Inflammatory macrophage treated with lipopolysaccharide for 1 hour (primary cell): ENCODE measurements at regions not wholly inside any gene's neighbourhood (a gene's known extent, or its start where the extent isn't known, plus 50 kb on each side); places are given as distances from the start of the nearest gene placed in this dataset.

ENCODE experiments used
- DNase-seq, 2 donors: peaks; one replicate each; pipeline ENCODE4 v3.0.0-alpha.2; 2020 to 2022

DNA sequence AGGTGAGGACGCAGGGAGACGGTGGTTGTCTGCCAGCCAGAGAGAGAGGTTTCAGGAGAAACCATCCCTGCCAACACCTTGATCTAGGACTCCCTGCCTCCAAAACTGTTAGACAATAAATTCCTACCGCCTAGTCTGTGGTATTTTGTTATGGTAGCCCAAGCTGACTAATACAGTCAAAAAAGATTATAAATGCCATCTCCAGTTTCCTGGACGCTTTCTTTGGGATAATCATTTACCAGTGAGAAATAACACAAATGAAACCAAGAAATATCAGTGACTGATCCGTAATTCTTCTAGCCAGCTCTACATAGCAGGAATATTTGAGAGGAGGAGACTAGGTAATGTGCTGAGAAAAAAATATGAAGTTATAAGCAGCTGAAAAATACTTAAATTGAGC, 707.8 kb upstream of the LMCD1 start:
- DNase-seq, result no peak

DNA sequence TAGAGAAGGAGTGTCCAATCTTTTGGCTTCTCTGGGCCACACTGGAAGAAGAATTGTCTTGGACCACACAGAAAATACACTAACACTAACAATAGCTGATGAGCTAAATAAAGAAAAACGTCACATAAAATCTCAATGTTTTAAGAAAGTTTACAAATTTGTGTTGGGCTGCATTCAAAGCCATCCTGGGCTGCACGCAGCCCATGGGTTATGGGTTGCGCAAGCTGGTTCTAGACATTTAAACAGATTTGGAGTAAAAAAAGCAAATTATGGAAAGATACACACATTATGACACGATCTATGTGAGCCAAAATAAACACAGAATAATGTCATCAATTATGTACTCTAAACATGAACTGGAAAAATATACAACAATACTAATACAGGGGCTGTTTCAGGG, 703.3 kb upstream of the LMCD1 start:
- no peak for DNase-seq

DNA sequence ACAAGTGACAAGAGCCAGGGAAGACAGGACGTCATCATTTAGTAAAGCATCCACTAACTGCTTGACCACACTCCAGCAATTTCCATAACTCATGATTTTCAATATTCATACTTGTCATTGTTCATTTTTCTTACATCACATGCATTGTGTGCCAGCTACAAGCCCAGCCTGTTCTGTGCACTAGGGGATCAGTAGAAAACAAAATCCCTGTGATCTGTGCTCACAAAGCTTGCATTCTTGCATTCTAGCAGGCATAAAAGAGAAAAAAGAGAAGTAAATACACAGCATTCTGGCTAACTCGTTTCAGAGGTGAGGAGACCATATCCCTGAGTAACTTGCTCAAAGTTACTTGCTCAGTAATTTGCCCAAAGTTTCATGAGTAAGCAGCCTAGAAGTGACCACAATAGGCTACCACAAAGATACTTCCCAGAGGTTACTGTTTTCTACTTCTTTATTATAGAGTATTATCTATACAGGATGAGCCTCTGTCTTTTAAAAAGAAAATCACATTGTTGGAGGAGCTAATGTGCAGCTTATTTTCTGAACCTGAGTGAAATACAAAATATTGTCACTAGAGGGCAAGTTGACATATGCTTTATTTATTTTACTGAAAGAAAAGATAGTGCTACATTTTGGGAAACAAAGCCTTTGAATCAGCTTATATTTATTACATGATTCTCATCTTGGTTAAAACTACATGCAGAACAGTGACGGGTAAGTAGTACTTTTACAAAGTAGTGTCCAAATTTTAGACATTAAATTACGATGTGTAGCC, 701.4 kb upstream of the LMCD1 start:
- DNase-seq, result no peak

DNA sequence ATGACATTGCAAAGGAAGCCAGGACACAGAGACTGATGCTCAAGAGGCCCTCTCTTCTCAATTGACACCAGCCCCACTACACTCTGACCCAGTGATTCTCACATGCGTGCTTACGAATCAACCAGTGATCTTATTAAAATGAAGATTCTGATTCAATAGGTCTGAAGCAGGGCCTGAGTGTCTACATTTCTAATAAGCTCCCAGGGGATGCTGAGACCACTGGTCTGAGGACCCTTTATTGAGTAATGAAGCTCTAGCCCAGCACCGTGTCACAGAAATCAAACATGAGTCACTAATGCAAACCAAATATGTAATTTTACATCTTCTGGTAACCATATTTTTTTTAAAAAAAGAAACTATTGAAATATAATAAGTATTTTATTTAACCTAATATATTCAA, 689.1 kb upstream of the LMCD1 start:
- no peak for DNase-seq

DNA sequence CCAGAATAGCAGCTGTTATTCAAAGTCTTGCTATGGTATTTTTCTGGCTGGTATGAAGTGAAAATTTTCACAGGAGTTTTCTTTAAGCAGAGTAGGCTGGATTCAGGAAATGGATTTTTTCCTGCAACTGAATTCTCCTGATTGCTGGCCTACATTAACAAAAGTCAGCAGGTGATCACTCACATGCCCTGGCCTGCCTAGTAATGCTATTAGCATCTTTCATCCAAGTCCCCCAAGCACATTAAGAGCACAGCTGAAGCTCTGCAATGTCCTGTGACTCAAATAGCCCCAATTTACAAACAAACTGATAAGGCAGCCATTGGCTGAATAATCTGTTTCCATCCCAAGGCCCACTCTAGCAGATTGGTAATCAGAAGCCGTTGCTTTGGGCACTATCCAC, 688.3 kb upstream of the LMCD1 start:
- no peak for DNase-seq

DNA sequence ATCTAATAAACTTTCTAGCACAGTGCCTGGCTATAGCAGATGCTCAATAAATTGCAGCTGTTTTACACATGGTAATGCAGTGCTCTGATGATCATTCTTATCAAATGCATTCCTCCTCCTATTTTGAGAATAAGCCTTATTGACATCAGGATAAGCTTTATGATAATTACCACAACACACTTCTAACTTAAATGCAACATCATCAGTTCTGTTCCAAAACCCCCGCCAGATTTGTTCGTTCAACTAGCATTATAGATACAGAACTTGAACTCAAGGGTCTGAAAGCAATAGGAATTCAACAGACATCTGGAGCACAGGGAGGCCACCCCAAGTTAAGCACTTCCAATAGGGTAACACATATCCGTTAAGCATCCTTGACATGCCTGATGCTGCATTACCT, 684.4 kb upstream of the LMCD1 start:
- no peak for DNase-seq

DNA sequence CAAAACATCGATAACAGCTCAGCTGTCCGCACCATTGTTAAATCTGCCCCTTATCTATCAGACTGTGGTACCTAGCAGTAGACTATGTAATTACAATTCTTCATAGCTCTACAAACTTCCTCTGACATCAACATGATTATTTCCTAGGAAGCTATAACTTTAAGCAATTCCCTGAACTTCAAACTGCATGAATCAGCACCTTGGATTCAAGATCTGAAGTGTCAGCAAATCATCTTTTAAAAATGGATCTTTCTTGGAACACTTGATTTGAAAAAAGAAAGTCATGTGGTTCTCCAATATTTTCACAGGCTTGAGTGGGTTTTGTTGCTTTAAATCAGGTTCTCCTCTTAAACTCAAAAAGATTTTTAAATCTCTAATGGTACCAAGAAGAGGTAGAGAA, 680.7 kb upstream of the LMCD1 start:
- no peak for DNase-seq

DNA sequence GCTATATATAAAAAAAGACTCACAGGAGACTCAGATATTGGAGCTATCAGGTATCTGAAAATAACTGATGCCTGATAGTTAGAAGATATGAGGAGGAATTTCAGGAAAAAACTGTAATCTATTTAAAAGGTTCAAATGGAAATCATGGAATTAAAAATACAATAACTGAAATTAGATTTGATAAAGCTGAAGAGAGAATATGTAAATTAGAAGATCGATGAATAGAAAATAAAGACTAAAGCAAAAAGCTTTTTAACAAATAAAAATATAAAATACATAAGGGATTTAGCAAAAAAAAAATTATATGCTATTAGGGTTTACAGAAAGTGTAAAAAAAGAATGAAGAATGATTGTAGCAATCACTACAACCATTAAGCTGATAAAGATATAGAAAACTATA, 679.8 kb upstream of the LMCD1 start:
- DNase-seq, result no peak

DNA sequence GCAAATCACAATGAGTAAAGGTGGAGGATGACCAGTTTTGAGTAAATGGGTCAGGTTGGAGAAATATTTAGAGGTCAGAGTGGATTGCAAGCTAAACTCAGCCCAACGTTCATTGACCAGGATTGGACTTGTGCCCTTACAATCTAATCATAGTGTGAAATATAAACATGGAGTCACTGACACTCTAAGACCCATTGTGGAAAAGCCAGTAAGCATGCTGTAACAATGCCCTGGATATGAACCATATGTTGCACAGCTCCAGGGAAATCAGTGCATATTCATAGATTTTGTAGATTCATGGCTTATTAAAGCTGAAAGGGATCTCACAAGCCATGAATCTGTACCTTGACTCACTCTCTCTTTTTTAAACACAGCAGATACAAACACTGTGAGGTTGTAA, 660.2 kb upstream of the LMCD1 start:
- DNase-seq, result no peak

DNA sequence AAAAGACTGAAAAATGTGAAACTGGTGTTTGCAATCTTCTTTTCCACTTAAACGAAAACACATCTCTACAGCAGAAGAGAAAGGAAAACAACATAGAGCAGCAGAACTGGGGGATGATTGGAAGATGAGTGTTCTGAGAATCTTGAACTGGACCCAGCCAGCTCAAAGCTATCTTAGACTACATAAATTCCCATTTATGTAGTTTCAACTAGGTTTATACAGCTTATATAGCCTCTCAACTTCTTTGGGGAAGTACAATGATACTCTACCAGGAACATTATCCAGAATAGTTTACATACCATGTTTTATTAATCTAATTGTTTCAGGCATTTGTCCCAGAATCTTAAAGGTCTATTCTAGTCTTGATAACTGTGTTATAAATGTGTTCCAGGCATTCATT, 658.2 kb upstream of the LMCD1 start:
- DNase-seq, result no peak

DNA sequence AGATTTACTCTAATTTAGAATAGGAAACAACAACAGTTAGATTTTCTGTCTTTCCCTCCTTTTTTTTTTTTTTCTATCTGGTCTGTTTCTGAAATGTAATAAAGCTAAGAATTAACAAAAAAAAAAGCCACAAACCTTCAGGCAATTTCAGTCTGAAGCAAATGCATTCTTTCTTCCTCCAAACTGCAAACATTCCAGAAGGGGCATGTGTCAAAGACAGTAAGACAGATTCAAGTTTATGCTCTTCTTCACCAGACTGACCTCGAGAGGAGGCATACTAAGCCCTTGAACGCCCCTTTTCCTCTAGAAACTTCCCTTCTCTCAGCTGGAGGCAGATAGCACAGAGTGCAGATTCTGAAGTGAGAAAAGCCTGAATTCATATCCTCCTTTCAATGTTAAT, 654.6 kb upstream of the LMCD1 start:
- DNase-seq, result no peak

DNA sequence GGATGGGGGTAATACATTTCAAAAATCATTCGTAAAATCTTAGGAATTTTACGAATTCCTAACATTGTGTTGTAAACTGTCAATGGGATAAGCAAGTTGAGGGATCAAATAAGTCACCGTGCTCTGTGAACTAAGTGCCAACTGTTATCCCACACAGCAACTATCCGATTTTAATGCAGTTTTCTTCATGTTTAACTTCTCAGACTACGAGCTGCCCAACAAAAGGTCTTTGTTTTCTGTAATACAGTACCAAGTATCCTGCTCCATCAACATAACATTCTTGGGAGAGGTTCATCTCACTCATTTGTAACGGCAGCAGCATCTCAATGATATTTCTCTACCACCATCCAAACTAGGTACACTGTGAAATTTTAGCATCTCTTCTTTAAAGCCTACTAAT, 654.1 kb upstream of the LMCD1 start:
- DNase-seq, result no peak

DNA sequence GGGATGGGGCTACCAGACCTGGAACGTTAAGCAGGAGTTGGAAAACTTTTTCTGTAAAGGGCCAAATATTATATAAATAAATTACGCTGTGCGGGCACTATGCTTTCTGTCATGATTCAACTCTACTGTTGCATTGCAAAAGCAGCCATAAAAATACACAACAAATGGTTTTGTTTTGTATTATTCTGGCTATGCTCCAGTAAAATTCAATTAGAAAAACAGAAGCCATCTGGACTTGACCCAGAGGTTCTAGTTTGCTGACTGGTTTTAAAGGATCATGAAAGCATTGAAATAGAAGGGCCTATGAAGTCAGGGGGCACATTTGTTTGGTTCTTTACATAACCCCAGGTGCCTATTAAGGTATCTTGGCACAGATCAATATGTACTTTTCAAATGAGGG, 647.4 kb upstream of the LMCD1 start:
- DNase-seq, result no peak

DNA sequence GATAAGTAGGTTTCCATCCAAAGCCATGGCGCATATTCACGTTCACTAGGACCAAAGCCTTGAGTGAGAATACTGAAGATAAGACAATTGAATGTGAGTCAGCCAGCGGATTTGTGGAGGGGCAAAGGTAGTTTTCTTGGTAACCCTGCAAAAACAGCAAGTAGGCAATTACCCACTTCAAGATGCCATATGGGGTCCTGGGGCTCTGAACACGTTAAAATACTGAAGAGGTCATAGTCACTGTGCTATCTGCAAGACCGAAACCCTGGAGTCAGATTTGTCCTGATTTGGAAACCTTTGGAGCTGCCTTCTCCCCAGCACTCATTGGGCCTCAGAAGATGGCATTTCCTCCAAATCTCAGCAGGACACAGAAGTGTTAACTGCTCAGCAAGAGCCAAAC, 646.9 kb upstream of the LMCD1 start:
- no peak for DNase-seq

DNA sequence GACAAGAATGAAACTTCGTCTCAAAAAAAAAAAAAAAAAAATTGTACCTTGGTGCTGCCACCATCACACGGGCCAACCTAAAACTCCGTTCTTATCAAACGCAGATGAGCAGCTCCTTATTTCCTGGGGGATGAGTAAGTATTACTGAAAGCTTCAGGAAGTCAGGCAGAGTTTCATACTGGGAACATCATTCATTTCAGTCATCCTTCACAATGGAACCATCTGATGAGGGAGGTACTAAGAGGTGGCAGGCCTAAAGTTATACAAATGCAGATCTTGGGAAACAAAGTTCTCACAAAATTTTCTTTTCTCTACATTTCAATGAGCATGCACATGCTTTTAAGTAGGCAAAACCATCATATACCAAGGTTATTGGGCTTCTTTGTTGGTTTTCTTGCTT, 636.0 kb upstream of the LMCD1 start:
- no peak for DNase-seq

DNA sequence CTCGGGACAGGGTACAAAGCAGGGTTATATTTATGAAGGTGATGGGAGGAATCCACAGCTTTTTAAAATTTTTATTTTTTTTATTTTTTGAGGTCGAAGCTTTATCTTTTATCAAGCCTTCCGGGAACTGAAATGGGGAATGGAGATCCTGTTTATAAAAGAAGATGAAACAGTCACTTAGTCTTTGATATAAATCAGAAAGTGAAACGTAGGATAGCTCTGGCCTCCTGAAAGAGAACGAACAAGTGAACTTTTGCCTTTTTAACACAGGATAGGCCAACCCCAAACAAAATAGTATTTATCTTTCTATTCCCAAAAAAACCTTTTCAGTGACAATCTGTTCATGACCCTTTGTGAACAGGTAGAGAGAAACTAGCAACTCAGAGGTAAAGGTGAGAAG, 634.0 kb upstream of the LMCD1 start:
- DNase-seq, result no peak

DNA sequence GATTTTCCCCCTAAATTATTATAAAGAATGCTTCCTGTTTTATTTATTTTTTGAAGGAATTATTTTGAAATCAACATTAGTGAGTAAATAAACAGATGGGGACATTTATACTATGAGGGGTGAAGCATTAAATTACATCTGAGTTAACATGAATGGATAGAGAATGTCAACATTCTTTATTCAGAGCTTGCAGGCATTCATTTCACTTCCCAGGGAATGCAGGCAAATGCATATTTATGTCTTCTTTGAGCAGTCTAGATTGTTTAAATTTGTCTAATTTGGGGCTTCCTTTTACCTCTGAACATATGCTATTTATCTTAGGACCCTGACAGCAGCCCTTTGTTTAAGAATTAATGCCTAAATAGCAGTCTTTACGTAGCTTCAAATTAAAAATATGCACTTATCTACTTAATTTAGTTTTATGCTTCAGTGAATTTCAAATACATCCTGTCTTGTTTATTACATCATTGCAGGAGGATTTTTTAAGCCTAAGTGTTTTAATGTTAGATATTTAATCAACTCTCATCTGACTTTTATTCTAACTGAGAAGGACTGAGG, 630.5 kb upstream of the LMCD1 start:
- no peak for DNase-seq

DNA sequence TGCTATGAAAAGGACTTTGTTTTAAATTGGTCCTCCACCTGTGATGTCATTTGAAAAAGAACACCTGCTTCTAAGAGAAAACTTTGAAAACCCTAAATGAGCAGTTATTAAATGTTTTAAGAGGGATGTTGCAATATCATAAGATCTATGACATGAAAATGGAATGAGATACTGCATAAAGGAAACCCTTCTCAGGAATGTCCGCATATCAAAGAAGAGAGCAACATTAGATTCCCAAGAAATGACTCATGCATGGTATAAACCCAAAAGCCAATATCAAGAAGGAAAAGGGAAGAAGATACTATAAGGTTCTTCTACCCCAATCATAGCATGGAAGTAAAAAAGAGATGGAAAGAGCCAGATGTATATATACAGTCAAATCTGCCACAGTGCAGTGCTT, 627.5 kb upstream of the LMCD1 start:
- DNase-seq, result no peak

DNA sequence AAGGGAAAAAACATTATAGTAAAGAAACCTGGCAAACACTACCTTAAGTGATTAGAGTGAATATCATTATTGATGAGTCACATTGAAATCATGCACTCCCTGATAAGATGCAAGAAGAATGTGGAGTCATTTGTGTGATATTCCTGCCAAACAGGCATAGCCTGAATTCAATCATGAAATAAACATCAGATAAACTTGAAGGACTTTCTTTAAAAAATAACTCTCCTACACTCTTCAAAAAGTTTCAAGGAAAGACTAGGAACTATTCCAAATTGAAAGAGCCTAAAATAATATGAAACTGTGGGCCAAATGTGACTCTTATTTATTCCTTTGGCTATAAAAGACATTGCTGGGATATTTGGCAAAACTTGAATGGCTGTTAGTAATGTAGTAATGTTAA, 625.7 kb upstream of the LMCD1 start:
- DNase-seq, result no peak

DNA sequence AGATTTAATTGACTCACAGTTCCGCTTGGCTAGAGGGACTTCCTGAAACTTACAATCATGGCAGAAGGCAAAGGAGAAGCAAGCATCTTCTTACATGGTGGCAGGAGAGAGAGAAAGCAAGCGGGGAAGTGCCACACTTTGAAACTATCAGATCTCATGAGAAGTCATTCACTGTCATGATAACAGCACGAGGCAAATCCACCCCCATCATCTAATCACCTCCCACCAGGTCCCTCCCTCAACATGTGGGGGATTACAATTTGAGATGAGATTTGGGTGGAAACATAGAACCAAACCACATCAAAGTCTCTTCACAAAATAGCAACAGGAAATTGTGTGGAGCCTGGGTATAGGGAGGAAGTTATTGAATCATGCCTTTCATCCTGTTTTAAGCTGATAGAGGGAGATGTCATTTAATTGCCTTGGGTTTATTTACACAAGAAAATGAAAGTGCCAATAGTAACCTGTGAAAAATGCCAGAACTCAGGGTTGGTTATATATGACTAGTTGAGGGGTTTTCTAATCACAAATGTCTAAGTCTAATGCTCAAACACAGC, 624.8 kb upstream of the LMCD1 start:
- peak; percentile 10 to 15 for DNase-seq

DNA sequence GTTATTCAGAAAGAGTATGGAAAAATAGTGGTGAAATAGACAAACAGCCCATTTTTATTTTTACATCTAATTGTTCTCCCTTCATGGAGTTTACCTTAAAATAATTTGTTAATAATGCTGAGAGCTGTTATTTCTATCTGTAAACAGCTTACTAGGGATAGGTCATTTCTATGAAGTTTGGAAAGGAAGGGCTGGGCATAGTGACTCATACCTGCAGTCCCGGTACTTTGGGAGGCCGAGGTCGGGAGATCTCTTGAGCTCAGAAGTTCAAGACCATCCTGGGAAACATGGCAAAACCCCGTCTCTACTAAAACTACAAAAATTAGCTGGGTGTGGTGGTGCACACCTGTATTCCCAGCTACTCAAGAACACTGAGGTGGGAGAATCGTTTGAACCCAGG, 624.3 kb upstream of the LMCD1 start:
- no peak for DNase-seq

DNA sequence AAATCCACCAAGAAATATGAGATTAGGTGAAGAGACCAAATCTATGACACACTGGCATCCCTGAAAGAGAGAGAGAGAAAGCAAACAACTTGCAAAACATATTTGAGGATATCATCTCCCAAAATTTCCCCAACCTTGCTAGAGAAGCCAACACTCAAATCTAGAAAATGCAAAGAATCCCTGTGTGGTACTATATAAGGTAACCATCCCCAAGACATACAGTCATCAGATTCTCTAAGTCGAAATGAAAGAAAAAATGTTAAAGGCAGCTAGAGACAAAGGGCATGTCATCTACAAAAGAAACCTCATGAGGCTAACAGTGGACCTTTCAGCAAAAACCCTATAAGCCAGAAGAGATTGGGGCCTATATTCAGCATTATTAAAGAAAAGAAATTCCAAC, 622.1 kb upstream of the LMCD1 start:
- no peak for DNase-seq

DNA sequence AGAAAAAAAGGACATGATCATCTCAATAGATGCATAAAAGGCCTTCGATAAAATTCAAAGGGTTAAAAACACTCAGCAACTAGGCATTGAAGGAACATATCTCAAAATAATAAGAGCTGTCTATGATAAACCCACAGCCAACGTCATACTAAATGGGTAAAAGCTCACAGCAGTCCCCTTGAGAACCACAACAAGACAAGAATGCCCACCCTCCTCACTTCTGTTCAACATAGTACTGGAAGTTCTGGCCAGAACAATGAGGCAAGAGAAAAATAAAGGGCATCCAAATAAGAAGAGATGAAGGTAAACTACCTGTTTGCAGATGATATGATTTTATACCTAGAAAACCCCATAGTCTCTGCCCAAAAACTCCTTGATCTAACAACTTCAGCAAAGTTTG, 619.7 kb upstream of the LMCD1 start:
- DNase-seq, result no peak

DNA sequence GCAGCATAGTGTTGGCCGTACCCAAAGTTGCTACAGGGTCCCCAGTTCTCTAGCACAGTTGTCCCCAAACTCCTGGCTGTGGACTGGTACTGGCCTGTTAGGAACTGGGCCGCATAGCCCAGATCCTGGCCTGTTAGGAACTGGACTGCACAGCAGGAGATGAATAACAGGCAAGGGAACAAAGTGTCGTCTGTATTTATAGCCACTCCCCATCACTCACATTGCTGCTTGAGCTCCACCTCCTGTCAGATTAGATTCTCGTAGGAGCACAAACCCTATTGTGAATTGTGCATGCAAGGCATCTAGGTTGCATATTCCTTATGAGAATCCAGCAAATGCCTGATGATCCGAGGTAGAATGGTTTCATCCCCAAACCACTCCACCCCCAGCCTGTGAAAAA, 604.0 kb upstream of the LMCD1 start:
- no peak for DNase-seq

DNA sequence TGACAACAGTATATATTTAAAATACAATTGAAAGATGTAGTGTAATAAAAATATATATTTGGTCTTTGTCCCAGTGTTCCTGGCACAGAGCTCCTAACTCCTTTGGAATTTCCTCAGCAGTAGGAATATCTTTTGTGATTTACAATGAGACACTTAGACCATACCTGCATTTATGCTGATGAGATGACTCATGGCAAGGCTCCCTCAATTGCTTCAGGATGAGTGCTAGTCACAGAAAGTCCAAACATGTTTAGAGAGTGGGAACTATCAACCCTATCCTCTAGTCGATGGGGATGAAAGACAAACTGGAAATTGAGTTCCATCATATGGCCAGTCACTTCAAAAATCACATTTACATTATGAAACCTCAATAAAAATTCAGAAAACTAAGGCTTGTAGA, 588.3 kb upstream of the LMCD1 start:
- DNase-seq, result no peak
